Common myeloid progenitor, CD34-positive (primary cell): ENCODE measurements at regions not wholly inside any gene's neighbourhood (a gene's known extent, or its start where the extent isn't known, plus 50 kb on each side); places are given as distances from the start of the nearest gene placed in this dataset.

Source experiments
- CTCF ChIA-PET: fragments of 350-600 bp; sonication (Branson Sonifier 250); formaldehyde crosslinking; loops from one replicate; lab custom pipeline; 2021; ENCODE audit warnings: antibody characterized with exemption; lab: Charles Lee
- POLR2A ChIA-PET: fragments of 350-600 bp; sonication (Branson Sonifier 250); formaldehyde crosslinking; loops from one replicate; lab custom pipeline; 2021; ENCODE audit warnings: antibody characterized with exemption; lab: Charles Lee
- DNase-seq, 3 donors: peaks; one replicate each; pipeline versions ENCODE4 v3.0.0 to v3.0.0-alpha.2; 2013
- H3K27ac ChIP-seq, 2 experiments: 1 replicate in 1 of 2; 2 replicates in 1 of 2; pipeline ENCODE4 v1.7.0; 2013; ENCODE audit warnings: inconsistent platforms in 2 of 2, low read length in 2 of 2, mild to moderate bottlenecking in 2 of 2, low read depth in 1 of 2, moderate library complexity in 1 of 2; ENCODE audit not compliant: severe bottlenecking in 2 of 2, insufficient read depth in 1 of 2, poor library complexity in 1 of 2
- H3K27me3 ChIP-seq, 5 experiments: replicated peaks in 2 of 5; 1 replicate in 3 of 5; 2 replicates in 2 of 5; pipeline versions ENCODE4 v1.6.1 to v1.7.0; 2013; ENCODE audit warnings: low read length in 4 of 5, mild to moderate bottlenecking in 2 of 5, moderate library complexity in 2 of 5, inconsistent platforms in 1 of 5; ENCODE audit not compliant: insufficient read depth in 5 of 5, control insufficient read depth in 4 of 5
- H3K36me3 ChIP-seq, 4 experiments: 1 replicate in 2 of 4; 2 replicates in 2 of 4; pipeline versions ENCODE4 v1.6.1 to v1.7.0; 2013; ENCODE audit warnings: low read length in 3 of 4, control low read depth in 1 of 4, mild to moderate bottlenecking in 1 of 4; ENCODE audit not compliant: control insufficient read depth in 4 of 4, insufficient read depth in 4 of 4
- H3K4me1 ChIP-seq, 4 experiments: 1 replicate in 3 of 4; 2 replicates in 1 of 4; pipeline versions ENCODE4 v1.6.1 to v1.7.1; 2013; ENCODE audit warnings: low read length in 3 of 4, mild to moderate bottlenecking in 3 of 4, control low read depth in 1 of 4, inconsistent platforms in 1 of 4, moderate library complexity in 1 of 4; ENCODE audit not compliant: control insufficient read depth in 4 of 4, insufficient read depth in 4 of 4; ENCODE audit errors: control extremely low read depth in 1 of 4
- H3K4me3 ChIP-seq, 7 experiments: 1 replicate in 4 of 7; 2 replicates in 3 of 7; pipeline versions ENCODE4 v1.5.1 to v1.7.0; 2013; ENCODE audit warnings: mild to moderate bottlenecking in 7 of 7, low read length in 6 of 7, moderate library complexity in 6 of 7, inconsistent platforms in 2 of 7, low read depth in 2 of 7, control low read depth in 1 of 7; ENCODE audit not compliant: insufficient read depth in 4 of 7, control insufficient read depth in 1 of 7; ENCODE audit errors: extremely low read depth in 1 of 7
- H3K9me3 ChIP-seq, 5 experiments: 1 replicate in 4 of 5; 2 replicates in 1 of 5; pipeline versions ENCODE4 v1.6.1 to v1.7.1; 2013; ENCODE audit warnings: low read length in 4 of 5, mild to moderate bottlenecking in 2 of 5, inconsistent platforms in 1 of 5, low read depth in 1 of 5, moderate library complexity in 1 of 5; ENCODE audit not compliant: control insufficient read depth in 4 of 5, insufficient read depth in 2 of 5; ENCODE audit errors: control extremely low read depth in 1 of 5
- WGBS: methylation state at CpG from one replicate; pipeline ENCODE4 v1.1.5; 2013; ENCODE audit not compliant: insufficient coverage; 5-methylcytosine and 5-hydroxymethylcytosine counted together

DNA sequence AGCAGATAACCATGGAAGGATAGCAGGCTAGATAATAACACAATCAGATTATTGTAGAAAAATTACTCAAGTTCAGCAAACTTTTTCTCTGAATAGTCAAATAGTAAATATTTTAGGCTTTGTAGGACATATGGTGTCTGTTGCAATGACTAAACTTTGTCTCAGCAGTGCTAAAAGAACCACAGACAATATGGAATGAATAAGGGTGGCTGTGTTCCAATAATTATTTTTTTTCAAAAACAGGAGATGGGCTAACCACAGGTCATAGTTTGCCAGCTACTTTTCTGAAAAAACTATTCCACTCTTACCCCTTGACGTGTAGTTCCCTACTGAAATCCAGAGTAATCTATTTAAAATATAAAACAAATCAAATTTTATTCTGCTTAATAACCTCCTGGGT, 153.9 kb upstream of the LRRC4C start:
- Histone ChIP-seq H3K9me3 (peaks cover 0 to 2% (median 0%) of the 10 kb centered on the region in 5 experiments), H3K27ac (no peak overlapping the region), H3K27me3 (no peaks in the 10 kb centered on the region), H3K4me1 (no peaks in the 10 kb centered on the region), H3K36me3 (no peaks in the 10 kb centered on the region), H3K4me3 (no peak overlapping the region)
- DNase-seq, result no peak
- WGBS, result 67% methylated on average over 1 of the region's 1 CpG
- ChIA-PET CTCF (no interaction called here), POLR2A (no interaction called here)

DNA sequence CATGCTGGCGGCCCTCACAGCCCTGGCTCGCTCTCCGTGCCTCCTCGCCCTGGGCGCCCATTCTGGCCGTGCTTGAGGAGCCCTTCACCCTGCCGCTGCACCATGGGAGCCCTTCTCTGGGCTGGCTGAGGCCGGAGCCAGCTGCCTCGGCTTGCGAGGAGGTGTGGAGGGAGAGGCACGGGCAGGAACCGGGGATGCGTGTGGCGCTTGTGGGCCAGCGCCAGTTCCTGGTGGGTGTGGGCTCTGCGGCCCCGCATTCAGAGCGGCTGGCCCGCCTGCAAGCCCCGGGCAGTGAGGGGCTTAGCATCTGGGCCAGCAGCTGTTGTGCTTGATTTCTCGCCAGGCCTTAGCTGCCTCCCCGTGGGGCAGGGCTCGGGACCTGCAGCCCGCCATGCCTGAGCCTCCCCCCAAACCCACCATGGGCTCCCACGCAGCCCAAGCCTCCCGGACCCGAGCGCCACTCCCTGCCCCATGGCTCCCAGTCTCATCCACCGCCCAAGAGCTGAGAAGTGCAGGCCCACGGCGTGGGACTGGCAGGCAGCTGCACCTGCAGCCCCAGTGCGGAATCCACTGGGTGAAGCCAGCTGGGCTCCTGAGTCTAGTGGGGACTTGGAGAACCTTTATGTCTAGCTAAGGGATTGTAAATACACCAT, 163.4 kb upstream of the LRRC4C start:
- DNase-seq, result no peak
- POLR2A ChIA-PET, result no interaction called here

DNA sequence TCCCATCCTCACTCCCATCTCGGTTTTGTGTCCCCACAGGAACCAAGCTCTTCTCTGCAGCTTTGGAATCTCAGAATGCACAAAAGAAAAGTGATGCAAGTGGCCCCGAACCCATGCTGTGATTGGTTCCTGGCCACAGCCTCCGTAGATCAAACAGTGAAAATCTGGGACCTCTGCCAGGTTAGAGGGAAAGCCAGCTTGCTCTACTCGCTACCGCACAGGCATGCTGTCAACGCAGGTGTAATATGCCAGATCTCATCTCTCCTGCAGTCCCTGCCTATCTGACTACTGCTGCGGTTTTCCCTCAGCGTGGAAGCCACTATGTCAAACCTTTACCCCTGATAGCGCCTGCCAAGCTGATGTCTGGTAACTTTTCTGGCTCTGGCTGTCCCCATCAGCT, 200.5 kb upstream of the LRRC4C start:
- no peaks in the 10 kb centered on the region for H3K27me3 ChIP-seq
- 95% methylated on average over 9 of the region's 9 CpGs for WGBS
- ChIA-PET CTCF (no interaction called here), POLR2A (no interaction called here)
- no peak overlapping the region for H3K27ac ChIP-seq
- peaks cover 0 to 3% (median 0%) of the 10 kb centered on the region in 5 experiments for H3K9me3 ChIP-seq
- no peak for DNase-seq
- no peaks in the 10 kb centered on the region for H3K4me1 ChIP-seq
- H3K36me3 ChIP-seq, result no peaks in the 10 kb centered on the region
- H3K4me3 ChIP-seq, result no peak overlapping the region

More for the DNA sequence above, 163.4 kb upstream of the LRRC4C start:
- H3K27ac ChIP-seq, result no peak overlapping the region
- no peaks in the 10 kb centered on the region for H3K36me3 ChIP-seq
- no peaks in the 10 kb centered on the region for H3K4me1 ChIP-seq
- no peaks in the 10 kb centered on the region for H3K27me3 ChIP-seq
- no peaks in the 10 kb centered on the region for H3K9me3 ChIP-seq
- CTCF ChIA-PET, result no interaction called here
- 94% methylated on average over 25 of the region's 32 CpGs for WGBS
- no peak overlapping the region for H3K4me3 ChIP-seq

DNA sequence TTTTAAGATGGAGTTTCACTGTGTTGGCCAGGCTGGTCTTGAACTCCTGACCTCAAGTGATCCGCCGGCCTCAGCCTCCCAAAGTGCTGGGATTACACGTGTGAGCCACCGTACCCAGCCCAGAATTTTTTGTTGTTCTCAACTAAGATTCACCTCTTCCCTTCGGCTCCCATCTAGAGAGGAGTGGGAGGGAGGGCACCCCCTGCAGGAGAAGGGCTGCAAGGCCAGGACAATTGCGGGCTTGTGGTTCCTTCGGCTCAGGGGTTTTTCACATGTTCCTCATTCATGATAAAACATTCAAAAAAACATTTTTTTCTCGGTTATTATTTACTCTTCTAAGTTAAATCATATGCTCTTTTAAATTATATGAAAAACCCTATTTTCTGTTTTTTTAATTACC, 201.1 kb upstream of the LRRC4C start:
- Histone ChIP-seq H3K4me3 (no peak overlapping the region), H3K27me3 (no peaks in the 10 kb centered on the region), H3K27ac (no peak overlapping the region), H3K36me3 (no peaks in the 10 kb centered on the region), H3K9me3 (peaks cover 0 to 3% (median 0%) of the 10 kb centered on the region in 5 experiments), H3K4me1 (no peaks in the 10 kb centered on the region)
- POLR2A ChIA-PET, result no interaction called here
- 64% methylated on average over 2 of the region's 8 CpGs for WGBS
- DNase-seq, result no peak
- CTCF ChIA-PET, result interaction anchor here (0.6 kb wide), 1 partner anchor 1000 kb away, joined by 3 read pairs; no protein-coding TSS in a partner anchor

DNA sequence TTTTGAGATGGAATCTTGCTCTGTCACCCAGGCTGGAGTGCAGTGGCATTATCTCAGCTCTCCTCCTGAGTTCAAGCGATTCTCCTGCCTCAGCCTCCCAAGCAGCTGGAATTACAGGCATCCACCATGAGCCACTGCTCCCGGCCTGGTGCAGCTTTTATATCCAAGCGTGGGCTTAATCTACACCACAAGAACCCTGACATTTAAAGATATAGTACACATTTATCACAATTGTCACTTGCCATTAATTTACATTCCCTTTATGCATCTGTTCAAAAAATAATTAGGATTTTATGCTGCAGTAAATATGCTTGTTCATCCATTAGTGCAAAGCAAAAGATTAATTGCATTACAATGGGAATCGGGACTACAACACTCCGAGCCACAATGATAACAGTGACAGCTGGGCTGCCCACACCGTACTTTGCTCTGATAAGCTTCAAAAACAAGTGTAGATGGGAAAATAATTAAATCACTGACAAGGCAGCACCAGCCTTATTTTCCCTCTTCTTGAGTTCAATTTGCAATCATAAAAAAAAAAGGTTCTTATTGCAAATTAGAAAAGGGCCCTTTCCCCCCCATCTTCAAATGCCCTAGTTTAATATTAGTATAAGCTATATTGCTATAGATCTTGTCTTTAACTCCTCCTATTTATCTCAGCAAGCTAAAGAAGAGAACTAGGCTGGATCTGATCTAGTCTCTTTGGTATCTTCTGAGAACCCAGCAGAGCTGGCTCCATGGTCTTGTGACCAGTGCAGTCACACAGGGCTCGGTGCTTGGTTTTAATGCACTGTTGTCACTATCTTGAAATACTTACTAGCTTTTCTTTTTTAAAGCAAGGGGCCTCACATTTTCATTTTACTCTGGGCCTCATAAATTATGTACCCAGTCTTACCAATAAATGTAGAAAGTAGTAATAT, 206.2 kb upstream of the LRRC4C start:
- H3K27ac ChIP-seq, result no peak overlapping the region
- H3K27me3 ChIP-seq, result no peaks in the 10 kb centered on the region
- H3K4me1 ChIP-seq, result no peaks in the 10 kb centered on the region
- H3K36me3 ChIP-seq, result no peaks in the 10 kb centered on the region
- ChIA-PET CTCF (no interaction called here), POLR2A (no interaction called here)
- H3K9me3 ChIP-seq, result no peaks in the 10 kb centered on the region
- H3K4me3 ChIP-seq, result no peak overlapping the region
- no peak for DNase-seq
- WGBS, result 100% methylated on average over 5 of the region's 7 CpGs

DNA sequence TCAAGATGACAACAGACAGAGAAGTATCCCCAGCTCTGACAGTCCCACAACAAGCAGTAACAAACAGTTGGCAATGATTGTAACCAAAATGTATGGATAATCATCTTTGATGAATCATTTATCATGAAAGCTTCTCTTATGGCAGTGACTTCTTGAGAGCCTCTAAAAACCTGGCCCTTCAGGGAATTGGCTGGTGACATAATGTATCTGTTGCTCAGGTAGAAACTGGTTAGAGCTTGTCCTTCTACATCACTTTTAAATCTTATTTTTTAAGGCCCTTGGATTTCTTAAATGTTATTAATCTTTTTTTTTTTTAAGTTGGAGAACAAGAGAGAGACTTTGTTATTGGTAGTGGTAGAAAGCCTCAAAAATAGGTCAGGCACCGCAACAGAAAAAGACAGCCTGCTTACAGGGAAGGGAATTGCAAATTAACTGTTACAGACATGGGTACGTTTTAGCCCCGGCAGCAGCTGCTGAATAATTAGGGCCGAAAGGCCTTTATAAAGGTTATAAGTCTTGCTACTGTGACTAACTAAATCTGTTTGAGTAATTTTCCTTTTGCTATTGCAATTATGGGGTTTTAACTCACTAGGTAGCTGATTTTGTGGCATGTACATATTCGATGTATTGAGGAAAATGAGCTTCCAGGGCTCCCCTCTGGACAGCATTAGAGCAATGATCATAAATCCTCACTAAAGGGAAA, 207.7 kb upstream of the LRRC4C start:
- ChIA-PET POLR2A (no interaction called here), CTCF (no interaction called here)
- no peaks in the 10 kb centered on the region for H3K4me1 ChIP-seq
- no peak for DNase-seq
- no peaks in the 10 kb centered on the region for H3K9me3 ChIP-seq
- H3K27ac ChIP-seq, result no peak overlapping the region
- no peaks in the 10 kb centered on the region for H3K36me3 ChIP-seq
- WGBS, result 68% methylated on average over 5 of the region's 5 CpGs
- H3K27me3 ChIP-seq, result no peaks in the 10 kb centered on the region
- H3K4me3 ChIP-seq, result no peak overlapping the region
